CD4-positive, CD25-positive, alpha-beta regulatory T cell (primary cell): ENCODE measurements at regions not wholly inside any gene's neighbourhood (a gene's known extent, or its start where the extent isn't known, plus 50 kb on each side); places are given as distances from the start of the nearest gene placed in this dataset.
A peak's percentile ranks its signal among the peaks of the same experiment; 100 is the strongest.

Experiments
- ATAC-seq, 2 donors: fragments of 150-1000 bp; cut with Tn5 transposase; one replicate each; pipeline ENCODE4 v1.10.0; 2021; ENCODE audit warnings: low read depth in 2 of 2, moderate number of reproducible peaks in 2 of 2, moderate library complexity in 1 of 2
- DNase-seq, 3 donors: peaks; one replicate each; pipeline versions ENCODE4 v3.0.0 to v3.0.0-alpha.2; 2012 to 2022; ENCODE audit warnings: mixed read lengths in 1 of 3
- H3K27ac ChIP-seq: one replicate; pipeline ENCODE4 v1.7.0; 2013; ENCODE audit warnings: mild to moderate bottlenecking, low read length; ENCODE audit not compliant: insufficient read depth, poor library complexity, severe bottlenecking
- H3K27me3 ChIP-seq: one replicate; pipeline ENCODE4 v1.7.0; 2013; ENCODE audit warnings: low read length; ENCODE audit not compliant: control insufficient read depth, insufficient read depth
- H3K36me3 ChIP-seq: one replicate; pipeline ENCODE4 v1.7.0; 2013; ENCODE audit warnings: mild to moderate bottlenecking, low read length, moderate library complexity; ENCODE audit not compliant: control insufficient read depth, insufficient read depth
- H3K4me1 ChIP-seq: 2 replicates; pipeline ENCODE4 v1.7.0; 2013; ENCODE audit warnings: mild to moderate bottlenecking, low read length; ENCODE audit not compliant: insufficient read depth, control insufficient read depth, poor library complexity, severe bottlenecking
- H3K4me3 ChIP-seq: one replicate; pipeline ENCODE4 v1.7.0; 2013; ENCODE audit warnings: low read depth, mild to moderate bottlenecking, low read length, moderate library complexity
- H3K9me3 ChIP-seq, 2 experiments: 1 replicate in 1 of 2; 2 replicates in 1 of 2; pipeline ENCODE4 v1.7.0; 2013; ENCODE audit warnings: low read length in 2 of 2, mild to moderate bottlenecking in 1 of 2, moderate library complexity in 1 of 2; ENCODE audit not compliant: control insufficient read depth in 2 of 2
- H3K27ac Mint-ChIP-seq, 3 donors: one replicate each; pipeline ENCODE4 v1.8.0; 2020 to 2022; ENCODE audit warnings: mild to moderate bottlenecking in 3 of 3, mixed read lengths in 3 of 3, moderate library complexity in 2 of 3
- H3K27me3 Mint-ChIP-seq: one replicate; pipeline ENCODE4 v1.8.0; 2022; ENCODE audit warnings: mild to moderate bottlenecking, mixed read lengths
- H3K36me3 Mint-ChIP-seq: one replicate; pipeline ENCODE4 v1.8.0; 2020; ENCODE audit warnings: mixed read lengths
- H3K4me1 Mint-ChIP-seq, 4 donors: one replicate each; pipeline ENCODE4 v1.8.0; 2020 to 2022; ENCODE audit warnings: mixed read lengths in 4 of 4, mild to moderate bottlenecking in 1 of 4
- H3K4me3 Mint-ChIP-seq, 4 donors: one replicate each; pipeline ENCODE4 v1.8.0; 2020 to 2022; ENCODE audit warnings: mild to moderate bottlenecking in 4 of 4, mixed read lengths in 4 of 4, moderate library complexity in 3 of 4
- H3K9me3 Mint-ChIP-seq, 7 donors: one replicate each; pipeline ENCODE4 v1.8.0; 2020 to 2022; ENCODE audit warnings: mixed read lengths in 7 of 7, mild to moderate bottlenecking in 3 of 7, moderate library complexity in 2 of 7

- no peak overlapping the region for H3K4me3 ChIP-seq
- no peak overlapping the region for H3K27ac ChIP-seq
- Mint-ChIP-seq H3K36me3 (no peaks in the 10 kb centered on the region), H3K9me3 (peaks cover 0 to 1% (median 0%) of the 10 kb centered on the region in 7 donors), H3K27ac (no peak overlapping the region), H3K4me1 (no peaks in the 10 kb centered on the region), H3K27me3 (peaks cover 14% of the 10 kb centered on the region), H3K4me3 (no peak overlapping the region)
- H3K36me3 ChIP-seq, result no peaks in the 10 kb centered on the region
- DNase-seq (no peak), ATAC-seq (no peak)
- H3K9me3 ChIP-seq, result no peaks in the 10 kb centered on the region
- H3K4me1 ChIP-seq, result no peaks in the 10 kb centered on the region
- peaks cover 3% of the 10 kb centered on the region for H3K27me3 ChIP-seq
Measured at GRCh38 chr5:34475249-34475966, 180.7 kb upstream of the RAI14 start.

GRCh38 chr5:34476941-34477565 lies 179.1 kb upstream of the RAI14 start:
- no peaks in the 10 kb centered on the region for H3K9me3 ChIP-seq
- ATAC-seq (no peak), DNase-seq (no peak)
- Mint-ChIP-seq H3K9me3 (peaks cover 0 to 1% (median 0%) of the 10 kb centered on the region in 7 donors), H3K4me3 (no peak overlapping the region), H3K27me3 (peaks cover 26% of the 10 kb centered on the region), H3K27ac (no peak overlapping the region), H3K36me3 (no peaks in the 10 kb centered on the region), H3K4me1 (no peaks in the 10 kb centered on the region)
- peaks cover 3% of the 10 kb centered on the region for H3K27me3 ChIP-seq
- no peaks in the 10 kb centered on the region for H3K4me1 ChIP-seq
- no peak overlapping the region for H3K27ac ChIP-seq
- H3K36me3 ChIP-seq, result no peaks in the 10 kb centered on the region
- H3K4me3 ChIP-seq, result no peak overlapping the region

GRCh38 chr5:34480810-34481528 lies 175.2 kb upstream of the RAI14 start:
- Histone ChIP-seq H3K27me3 (peaks cover 3% of the 10 kb centered on the region), H3K27ac (no peak overlapping the region), H3K4me1 (no peaks in the 10 kb centered on the region), H3K9me3 (no peaks in the 10 kb centered on the region), H3K4me3 (no peak overlapping the region), H3K36me3 (no peaks in the 10 kb centered on the region)
- Mint-ChIP-seq H3K27ac (no peak overlapping the region), H3K9me3 (no peaks in the 10 kb centered on the region), H3K4me1 (no peaks in the 10 kb centered on the region), H3K36me3 (no peaks in the 10 kb centered on the region), H3K4me3 (no peak overlapping the region), H3K27me3 (peaks cover 20% of the 10 kb centered on the region)
- no peak for ATAC-seq
- DNase-seq, result no peak

GRCh38 chr5:34483442-34484033 lies 172.6 kb upstream of the RAI14 start:
- peaks cover 35% of the 10 kb centered on the region for H3K27me3 Mint-ChIP-seq
- H3K36me3 ChIP-seq, result no peaks in the 10 kb centered on the region
- no peak overlapping the region for H3K4me3 ChIP-seq

DNA sequence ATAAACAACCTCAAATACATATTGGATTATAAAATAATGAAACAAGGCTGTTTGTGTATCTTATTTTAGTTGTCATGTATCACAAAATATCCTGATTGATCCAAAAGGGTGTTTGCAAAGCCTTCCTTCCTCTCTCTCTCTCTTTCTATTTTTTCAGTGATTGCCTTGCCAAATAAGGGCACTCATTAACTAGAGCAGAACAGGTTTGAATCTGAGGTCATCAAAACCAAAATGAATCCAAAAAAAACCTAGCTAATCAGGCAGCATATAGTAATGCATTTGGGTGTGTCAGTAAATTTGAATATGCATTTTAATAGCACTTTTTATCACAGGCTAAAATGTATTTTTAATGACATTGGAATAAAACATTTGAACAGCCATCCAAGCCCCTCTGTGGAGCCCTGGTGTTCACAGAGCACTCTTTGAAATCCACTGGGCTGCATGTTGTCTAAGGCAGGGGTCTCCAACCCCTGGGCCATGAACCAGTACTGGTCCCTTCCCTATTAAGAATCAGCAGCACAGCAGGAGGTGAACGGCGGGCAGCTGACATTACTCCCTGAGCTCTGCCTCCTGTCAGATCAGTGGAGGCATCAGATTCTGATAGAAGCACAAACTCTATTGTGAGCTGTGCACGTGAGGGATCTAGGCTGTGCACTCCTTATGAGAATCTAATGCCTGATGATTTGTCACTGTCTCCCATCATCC lies 171.8 kb upstream of the RAI14 start:
- H3K27ac ChIP-seq, result no peak overlapping the region
- H3K36me3 ChIP-seq, result no peaks in the 10 kb centered on the region
- H3K4me3 ChIP-seq, result no peak overlapping the region
- Mint-ChIP-seq H3K36me3 (no peaks in the 10 kb centered on the region), H3K4me1 (peaks cover 0 to 3% (median 0%) of the 10 kb centered on the region in 4 donors), H3K27me3 (peaks cover 41% of the 10 kb centered on the region), H3K9me3 (no peaks in the 10 kb centered on the region), H3K4me3 (no peak overlapping the region), H3K27ac (peak overlapping the region in 1 of 3 donors; percentile 69)
- peaks cover 3% of the 10 kb centered on the region for H3K4me1 ChIP-seq
- ATAC-seq (no peak), DNase-seq (no peak)
- peaks cover 2% of the 10 kb centered on the region for H3K27me3 ChIP-seq
- no peaks in the 10 kb centered on the region for H3K9me3 ChIP-seq

More at GRCh38 chr5:34483442-34484033, 172.6 kb upstream of the RAI14 start:
- Mint-ChIP-seq H3K27ac (no peak overlapping the region), H3K9me3 (no peaks in the 10 kb centered on the region), H3K4me1 (peaks cover 0 to 3% (median 0%) of the 10 kb centered on the region in 4 donors), H3K4me3 (no peak overlapping the region), H3K36me3 (no peaks in the 10 kb centered on the region)
- Histone ChIP-seq H3K4me1 (peaks cover 3% of the 10 kb centered on the region), H3K9me3 (no peaks in the 10 kb centered on the region), H3K27ac (no peak overlapping the region), H3K27me3 (peaks cover 2% of the 10 kb centered on the region)
- DNase-seq (no peak), ATAC-seq (no peak)

DNA sequence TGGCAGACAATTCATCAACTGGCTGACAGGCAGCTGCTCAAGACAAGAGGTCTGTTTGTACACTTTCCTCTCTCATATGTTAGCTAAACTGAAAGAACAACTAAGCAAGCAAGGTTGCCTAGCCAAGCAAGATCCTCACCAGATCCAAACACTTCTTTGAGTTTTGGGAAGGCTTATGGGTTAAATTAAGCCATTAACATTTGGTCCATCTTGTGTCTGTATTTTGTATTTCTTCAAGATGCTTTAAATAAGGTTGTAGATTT lies 170.4 kb upstream of the RAI14 start:
- H3K27ac Mint-ChIP-seq, result no peak overlapping the region
- no peak for ATAC-seq
- no peak for DNase-seq
- no peak overlapping the region for H3K4me3 Mint-ChIP-seq
- H3K9me3 ChIP-seq, result no peaks in the 10 kb centered on the region
- no peaks in the 10 kb centered on the region for H3K9me3 Mint-ChIP-seq
- H3K27ac ChIP-seq, result no peak overlapping the region
- peaks cover 0 to 3% (median 0%) of the 10 kb centered on the region in 4 donors for H3K4me1 Mint-ChIP-seq
- H3K4me3 ChIP-seq, result no peak overlapping the region
- peaks cover 2% of the 10 kb centered on the region for H3K27me3 ChIP-seq
- no peaks in the 10 kb centered on the region for H3K36me3 Mint-ChIP-seq
- H3K27me3 Mint-ChIP-seq, result peaks cover 41% of the 10 kb centered on the region
- peaks cover 3% of the 10 kb centered on the region for H3K4me1 ChIP-seq
- no peaks in the 10 kb centered on the region for H3K36me3 ChIP-seq

- H3K27ac ChIP-seq, result no peak overlapping the region
- H3K27me3 ChIP-seq, result peaks cover 2% of the 10 kb centered on the region
- Mint-ChIP-seq H3K36me3 (no peaks in the 10 kb centered on the region), H3K4me3 (no peak overlapping the region), H3K27ac (no peak overlapping the region), H3K27me3 (peaks cover 36% of the 10 kb centered on the region), H3K9me3 (no peaks in the 10 kb centered on the region), H3K4me1 (peaks cover 0 to 3% (median 0%) of the 10 kb centered on the region in 4 donors)
- ATAC-seq, result no peak
- H3K4me3 ChIP-seq, result no peak overlapping the region
- peak; percentile 21 to 61 (median 30) for DNase-seq
- H3K4me1 ChIP-seq, result peaks cover 3% of the 10 kb centered on the region
- no peaks in the 10 kb centered on the region for H3K36me3 ChIP-seq
- no peaks in the 10 kb centered on the region for H3K9me3 ChIP-seq
Measured at GRCh38 chr5:34486160-34486848, 169.8 kb upstream of the RAI14 start.
